IPS-NIHi11 (cell line): ENCODE measurements at regions not wholly inside any gene's neighbourhood (a gene's known extent, or its start where the extent isn't known, plus 50 kb on each side); places are given as distances from the start of the nearest gene placed in this dataset.

Source experiments
- DNase-seq: peaks from one replicate; pipeline ENCODE4 v3.0.0; 2012; ENCODE audit warnings: mixed read lengths, low spot score

- DNase-seq, result no peak
Measured at GRCh38 chr7:23980081-23980480, 270.1 kb downstream of the STK31 start.

GRCh38 chr7:23981314-23981713 is 271.3 kb downstream of the STK31 start:
- DNase-seq, result no peak

- DNase-seq, result no peak
Measured at GRCh38 chr7:23981758-23982157, 271.7 kb downstream of the STK31 start.

GRCh38 chr7:24005517-24005916 is 278.5 kb upstream of the NPY start:
- no peak for DNase-seq

GRCh38 chr7:24010495-24010894 is 273.5 kb upstream of the NPY start:
- DNase-seq, result no peak

GRCh38 chr7:24017519-24017918 is 266.5 kb upstream of the NPY start:
- no peak for DNase-seq

- DNase-seq, result no peak
Measured at GRCh38 chr7:24018331-24018730, 265.7 kb upstream of the NPY start.

GRCh38 chr7:24019841-24020240 is 264.1 kb upstream of the NPY start:
- DNase-seq, result no peak

GRCh38 chr7:24024276-24025068 is 259.5 kb upstream of the NPY start:
- peak; percentile 19 for DNase-seq

- DNase-seq, result peak; percentile 22
Measured at GRCh38 chr7:24025094-24025493, 258.9 kb upstream of the NPY start.

GRCh38 chr7:24025765-24026164 is 258.2 kb upstream of the NPY start:
- no peak for DNase-seq

- no peak for DNase-seq
Measured at GRCh38 chr7:24026351-24026750, 257.6 kb upstream of the NPY start.

GRCh38 chr7:24029068-24029467 is 254.9 kb upstream of the NPY start:
- DNase-seq, result no peak

GRCh38 chr7:24034251-24034650 is 249.7 kb upstream of the NPY start:
- DNase-seq, result no peak

GRCh38 chr7:24035366-24036032 is 248.5 kb upstream of the NPY start:
- DNase-seq, result no peak

GRCh38 chr7:24036033-24036412 is 248.0 kb upstream of the NPY start:
- DNase-seq, result no peak

- DNase-seq, result no peak
Measured at GRCh38 chr7:24038993-24039392, 245.0 kb upstream of the NPY start.

GRCh38 chr7:24039991-24040624 is 243.9 kb upstream of the NPY start:
- no peak for DNase-seq

GRCh38 chr7:24042028-24042427 is 242.0 kb upstream of the NPY start:
- no peak for DNase-seq

GRCh38 chr7:24049296-24049695 is 234.7 kb upstream of the NPY start:
- no peak for DNase-seq

GRCh38 chr7:24050991-24051560 is 232.9 kb upstream of the NPY start:
- DNase-seq, result no peak

- no peak for DNase-seq
Measured at GRCh38 chr7:24051651-24052050, 232.3 kb upstream of the NPY start.
